Endodermal cell (in vitro differentiated cells): ENCODE measurements at regions not wholly inside any gene's neighbourhood (a gene's known extent, or its start where the extent isn't known, plus 50 kb on each side); places are given as distances from the start of the nearest gene placed in this dataset.

Source experiments
- DNase-seq: peaks from one replicate; pipeline ENCODE4 v3.0.0-alpha.2; 2017
- H3K27ac ChIP-seq: 2 replicates; pipeline ENCODE4 v1.5.1; 2013; ENCODE audit warnings: mild to moderate bottlenecking, low read depth, low read length, moderate library complexity
- H3K27me3 ChIP-seq: 2 replicates; pipeline ENCODE4 v1.6.1; 2013; ENCODE audit warnings: mild to moderate bottlenecking, low read length, moderate library complexity; ENCODE audit not compliant: insufficient read depth, control insufficient read depth, poor library complexity, severe bottlenecking
- H3K36me3 ChIP-seq: 2 replicates; pipeline ENCODE4 v1.7.0; 2013; ENCODE audit warnings: mild to moderate bottlenecking, low read length, moderate library complexity; ENCODE audit not compliant: control insufficient read depth, insufficient read depth
- H3K4me1 ChIP-seq: one replicate; pipeline ENCODE4 v1.7.0; 2013; ENCODE audit warnings: low read length; ENCODE audit not compliant: control insufficient read depth, insufficient read depth
- H3K4me3 ChIP-seq: 2 replicates; pipeline ENCODE4 v1.5.1; 2013; ENCODE audit warnings: mild to moderate bottlenecking, low read length, moderate library complexity
- H3K9ac ChIP-seq: 2 replicates; pipeline ENCODE4 v1.6.1; 2013; ENCODE audit warnings: mild to moderate bottlenecking, low read length, moderate library complexity; ENCODE audit not compliant: poor library complexity, severe bottlenecking; ENCODE audit errors: extremely low read depth
- H3K9me3 ChIP-seq: 2 replicates; pipeline ENCODE4 v1.6.1; 2013; ENCODE audit warnings: mild to moderate bottlenecking, low read length, moderate library complexity; ENCODE audit not compliant: control insufficient read depth
- H3K27ac Mint-ChIP-seq: 2 replicates; pipeline ENCODE4 v1.8.0; 2020; ENCODE audit warnings: mixed read lengths
- H3K27me3 Mint-ChIP-seq: 2 replicates; pipeline ENCODE4 v1.8.0; 2021; ENCODE audit warnings: mild to moderate bottlenecking, mixed read lengths; ENCODE audit not compliant: insufficient read depth
- H3K36me3 Mint-ChIP-seq: 2 replicates; pipeline ENCODE4 v1.8.0; 2020; ENCODE audit warnings: low read depth, mixed read lengths
- H3K4me1 Mint-ChIP-seq: 2 replicates; pipeline ENCODE4 v1.8.0; 2020; ENCODE audit warnings: mixed read lengths
- H3K4me3 Mint-ChIP-seq: 2 replicates; pipeline ENCODE4 v1.8.0; 2020; ENCODE audit warnings: mild to moderate bottlenecking, moderate library complexity, mixed read lengths
- H3K9me3 Mint-ChIP-seq: 2 replicates; pipeline ENCODE4 v1.8.0; 2020; ENCODE audit warnings: mild to moderate bottlenecking, mixed read lengths
- CTCF ChIP-seq: fragments of 200-600 bp; sonication (generic); conservative IDR thresholded peaks from 2 replicates; pipeline ENCODE4 v1.5.0; 2021; ENCODE audit warnings: antibody characterized with exemption, mild to moderate bottlenecking
- WGBS, 2 experiments: methylation state at CpG; one replicate each; pipeline versions ENCODE4 v1.1.5 to v1.1.7; 2013; ENCODE audit warnings: missing lambda C conversion rate in 2 of 2, mixed read lengths in 1 of 2; ENCODE audit not compliant: insufficient coverage in 1 of 2, insufficient read length in 1 of 2; 5-methylcytosine and 5-hydroxymethylcytosine counted together

GRCh38 chr11:119899997-119900396 lies 171.0 kb upstream of the NECTIN1 start:
- Histone ChIP-seq H3K27ac (no peak overlapping the region), H3K9ac (no peak overlapping the region), H3K4me3 (no peak overlapping the region), H3K4me1 (peaks cover 20% of the 10 kb centered on the region), H3K27me3 (no peaks in the 10 kb centered on the region), H3K36me3 (no peaks in the 10 kb centered on the region), H3K9me3 (no peaks in the 10 kb centered on the region)
- H3K4me1 Mint-ChIP-seq = peaks cover 31% of the 10 kb centered on the region
- no peak overlapping the region for H3K27ac Mint-ChIP-seq
- no peak for DNase-seq
- WGBS, 2 experiments = 53 to 64% methylated on average over 3 of the region's 3 CpGs
- H3K4me3 Mint-ChIP-seq = no peak overlapping the region
- H3K9me3 Mint-ChIP-seq = no peaks in the 10 kb centered on the region
- H3K27me3 Mint-ChIP-seq = no peaks in the 10 kb centered on the region
- no peaks in the 10 kb centered on the region for H3K36me3 Mint-ChIP-seq
- no peak for TF ChIP-seq CTCF

- H3K9me3 ChIP-seq = no peaks in the 10 kb centered on the region
- H3K27ac ChIP-seq = no peak overlapping the region
- WGBS, 2 experiments = 89% methylated on average over 6 of the region's 6 CpGs; no CpG with 5 or more reads in 1 of the 2 experiments
- Mint-ChIP-seq H3K4me3 (no peak overlapping the region), H3K36me3 (no peaks in the 10 kb centered on the region), H3K27me3 (no peaks in the 10 kb centered on the region), H3K9me3 (no peaks in the 10 kb centered on the region), H3K27ac (no peak overlapping the region), H3K4me1 (peaks cover 23% of the 10 kb centered on the region)
- H3K27me3 ChIP-seq = no peaks in the 10 kb centered on the region
- no peak overlapping the region for H3K9ac ChIP-seq
- H3K4me3 ChIP-seq = no peak overlapping the region
- H3K4me1 ChIP-seq = peaks cover 10% of the 10 kb centered on the region
- H3K36me3 ChIP-seq = no peaks in the 10 kb centered on the region
- no peak for DNase-seq
- no peak for TF ChIP-seq CTCF
Measured at GRCh38 chr11:119897576-119897975, 168.6 kb upstream of the NECTIN1 start.

- no peaks in the 10 kb centered on the region for H3K9me3 Mint-ChIP-seq
- Histone ChIP-seq H3K27ac (no peak overlapping the region), H3K4me1 (peaks cover 16% of the 10 kb centered on the region), H3K9ac (no peak overlapping the region), H3K4me3 (no peak overlapping the region), H3K27me3 (no peaks in the 10 kb centered on the region), H3K36me3 (no peaks in the 10 kb centered on the region), H3K9me3 (no peaks in the 10 kb centered on the region)
- DNase-seq = no peak
- no peak overlapping the region for H3K4me3 Mint-ChIP-seq
- peaks cover 26% of the 10 kb centered on the region for H3K4me1 Mint-ChIP-seq
- TF ChIP-seq CTCF = no peak
- no peak overlapping the region for H3K27ac Mint-ChIP-seq
- H3K27me3 Mint-ChIP-seq = no peaks in the 10 kb centered on the region
- 48 to 50% methylated on average over 2 of the region's 2 CpGs for WGBS, 2 experiments
- no peaks in the 10 kb centered on the region for H3K36me3 Mint-ChIP-seq
Measured at GRCh38 chr11:119897046-119897440, 168.0 kb upstream of the NECTIN1 start.
